Endothelial cell of umbilical vein (primary cell): ENCODE measurements at regions not wholly inside any gene's neighbourhood (a gene's known extent, or its start where the extent isn't known, plus 50 kb on each side); places are given as distances from the start of the nearest gene placed in this dataset.

Experiments
- BruUV-seq: library from RNA; stranded (reverse); fragments of 400-500 nt; replicated peaks from 2 replicates; lab custom pipeline; 2021; lab: Mats Ljungman, UMichigan
- CTCF ChIA-PET: fragments of 300-600, 350-600 bp; sonication (Branson Sonifier 250); formaldehyde crosslinking; loops from one replicate; lab custom pipeline; 2021; ENCODE audit warnings: antibody characterized with exemption, inconsistent platforms; lab: Charles Lee
- POLR2A ChIA-PET: fragments of 300-600, 350-600 bp; sonication (Branson Sonifier 250); formaldehyde crosslinking; loops from one replicate; lab custom pipeline; 2021; ENCODE audit warnings: antibody characterized with exemption, inconsistent platforms; lab: Charles Lee
- DNase-seq: peaks from one replicate; pipeline ENCODE4 v3.0.0-alpha.2; 2011; ENCODE audit warnings: low read depth, low spot score
- FAIRE-seq: peaks from 2 replicates; lab custom pipeline; 2011; peaks lifted over from hg19 to GRCh38; lab: Jason Lieb, UNC
- H2AFZ ChIP-seq: 2 replicates; pipeline ENCODE4 v1.6.0; 2012; ENCODE audit warnings: low read depth, low read length, control low read depth, inconsistent platforms
- H3K27ac ChIP-seq: 2 replicates; pipeline ENCODE4 v1.5.1; 2011; ENCODE audit warnings: low read depth, mild to moderate bottlenecking, control low read depth, low read length, moderate library complexity; ENCODE audit not compliant: insufficient read depth
- H3K27me3 ChIP-seq, 2 experiments: 2 replicates each; pipeline versions ENCODE4 v1.6.0 to v1.6.1; 2011; ENCODE audit warnings: low read length in 2 of 2, mixed read lengths in 1 of 2; ENCODE audit not compliant: control insufficient read depth in 2 of 2, insufficient read depth in 2 of 2
- H3K36me3 ChIP-seq, 2 experiments: 2 replicates in 1 of 2; 3 replicates in 1 of 2; pipeline ENCODE4 v1.5.1; 2011; ENCODE audit warnings: low read length in 2 of 2, mild to moderate bottlenecking in 1 of 2, moderate library complexity in 1 of 2; ENCODE audit not compliant: control insufficient read depth in 2 of 2, insufficient read depth in 2 of 2; ENCODE audit errors: extremely low read depth in 1 of 2
- H3K4me1 ChIP-seq: 3 replicates; pipeline ENCODE4 v1.5.1; 2011; ENCODE audit warnings: mild to moderate bottlenecking, low read length; ENCODE audit not compliant: control insufficient read depth, insufficient read depth; ENCODE audit errors: extremely low read depth
- H3K4me2 ChIP-seq: 2 replicates; pipeline ENCODE4 v1.6.1; 2011; ENCODE audit warnings: low read length, control low read depth, mixed read lengths; ENCODE audit not compliant: insufficient read depth
- H3K4me3 ChIP-seq, 3 experiments: fragments of 200-600 bp in 1 of 3; sonication (generic), shearing (Covaris generic) in 1 of 3; replicated peaks in 1 of 3; 2 replicates each; pipeline ENCODE4 v1.5.1; 2011 to 2016; ENCODE audit warnings: control low read depth in 3 of 3, low read length in 3 of 3, mild to moderate bottlenecking in 2 of 3, inconsistent platforms in 1 of 3, low read depth in 1 of 3, moderate library complexity in 1 of 3; ENCODE audit not compliant: insufficient read depth in 1 of 3
- H3K79me2 ChIP-seq: 2 replicates; pipeline ENCODE4 v1.6.0; 2012; ENCODE audit warnings: low read length, inconsistent platforms; ENCODE audit not compliant: control insufficient read depth, insufficient read depth
- H3K9ac ChIP-seq: replicated peaks from 2 replicates; pipeline ENCODE3; 2011; ENCODE audit warnings: low read length, control low read depth; ENCODE audit not compliant: insufficient read depth; ENCODE audit errors: extremely low read depth
- H3K9me1 ChIP-seq: replicated peaks from 3 replicates; pipeline ENCODE4 v1.6.0; 2011; ENCODE audit warnings: mild to moderate bottlenecking, low read length; ENCODE audit not compliant: control insufficient read depth, insufficient read depth; ENCODE audit errors: extremely low read depth
- H3K9me3 ChIP-seq: replicated peaks from 2 replicates; pipeline ENCODE4 v1.5.1; 2012; ENCODE audit warnings: low read length, inconsistent platforms; ENCODE audit not compliant: control insufficient read depth, insufficient read depth
- H4K20me1 ChIP-seq: replicated peaks from 2 replicates; pipeline ENCODE3; 2011; ENCODE audit warnings: mild to moderate bottlenecking, low read length; ENCODE audit not compliant: control insufficient read depth, insufficient read depth; ENCODE audit errors: extremely low read depth
- CTCF ChIP-seq, 2 donors: IDR thresholded peaks; 1 replicate in 1 of 2; 2 replicates in 1 of 2; pipeline ENCODE4 v1.5.1; 2011; ENCODE audit warnings: low read length in 2 of 2, mild to moderate bottlenecking in 2 of 2, moderate library complexity in 2 of 2, control low read depth in 1 of 2, inconsistent platforms in 1 of 2, low read depth in 1 of 2; ENCODE audit not compliant: insufficient read depth in 1 of 2; ENCODE audit errors: extremely low read depth in 1 of 2
- EZH2 ChIP-seq: IDR thresholded peaks from 2 replicates; pipeline ENCODE4 v1.6.1; 2012; ENCODE audit warnings: borderline replicate concordance, low read depth, mild to moderate bottlenecking, moderate library complexity, low read length, inconsistent platforms; ENCODE audit not compliant: severe bottlenecking
- FOS ChIP-seq: IDR thresholded peaks from 2 replicates; pipeline ENCODE4 v1.6.1; 2011; ENCODE audit warnings: mild to moderate bottlenecking, low read length, moderate library complexity, borderline replicate concordance; ENCODE audit not compliant: insufficient read depth
- GATA2 ChIP-seq: IDR thresholded peaks from 2 replicates; pipeline ENCODE4 v1.7.0; 2011; ENCODE audit warnings: low read depth, mild to moderate bottlenecking, moderate library complexity, mixed read lengths, low read length; ENCODE audit not compliant: insufficient read length, insufficient read depth
- JUN ChIP-seq: IDR thresholded peaks from 2 replicates; pipeline ENCODE4 v1.6.1; 2011; ENCODE audit warnings: borderline replicate concordance, low read depth; ENCODE audit not compliant: insufficient read length, insufficient read depth
- MAX ChIP-seq: IDR thresholded peaks from 2 replicates; pipeline ENCODE4 v1.6.1; 2011; ENCODE audit not compliant: insufficient read depth, insufficient read length
- MYC ChIP-seq: IDR thresholded peaks from one replicate; pipeline ENCODE4 v1.6.1; 2011; ENCODE audit warnings: mild to moderate bottlenecking, low read depth, low read length
- POLR2A ChIP-seq: IDR thresholded peaks from 2 replicates; pipeline ENCODE4 v1.6.1; 2012; ENCODE audit warnings: low read depth, mild to moderate bottlenecking, control low read depth, low read length
- POLR2AphosphoS5 ChIP-seq: IDR thresholded peaks from 2 replicates; pipeline ENCODE4 v1.6.1; 2012; ENCODE audit warnings: low read depth, mild to moderate bottlenecking, control low read depth, low read length, moderate library complexity; ENCODE audit not compliant: insufficient read depth
- dilution Hi-C: fragments of 300-500 bp; cut with MboI; formaldehyde crosslinking; loops from one replicate; pipeline ENCODE4 v1.15.0; 2019; ENCODE audit warnings: low sequenced_read_pairs; ENCODE audit not compliant: extremely low pct_ligation_motif_present
- intact Hi-C: fragments of 100-400 bp; cut with micrococcal nuclease; formaldehyde crosslinking; loops from one replicate; pipeline ENCODE4 v1.10.0; 2022

DNA sequence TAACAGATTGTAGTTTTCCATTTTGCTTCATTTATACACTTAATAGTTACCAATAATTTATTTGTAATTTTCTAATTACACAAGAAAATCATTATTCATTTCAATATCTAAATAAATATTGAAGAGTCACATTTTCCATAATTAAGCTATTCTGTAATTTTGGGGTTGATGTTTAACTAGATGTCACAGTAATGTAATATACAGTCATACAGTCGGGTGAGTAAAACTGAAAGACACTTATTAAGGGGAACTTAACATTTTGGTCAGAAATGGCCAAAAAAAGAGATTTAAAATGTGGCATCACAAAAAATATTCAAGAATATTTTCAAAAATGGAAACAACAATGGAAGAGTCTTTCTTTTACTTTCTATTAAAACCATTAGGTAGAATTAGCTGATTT, 1080.3 kb downstream of the ARAP2 start:
- POLR2A ChIA-PET = no interaction called here

More for the DNA sequence above, 1080.3 kb downstream of the ARAP2 start:
- Histone ChIP-seq H2AFZ (no peak overlapping the region), H3K79me2 (no peaks in the 10 kb centered on the region), H4K20me1 (no peaks in the 10 kb centered on the region), H3K9me3 (no peaks in the 10 kb centered on the region), H3K36me3 (no peaks in the 10 kb centered on the region), H3K4me2 (no peak overlapping the region), H3K27me3 (no peaks in the 10 kb centered on the region), H3K9me1 (no peaks in the 10 kb centered on the region), H3K4me1 (no peaks in the 10 kb centered on the region), H3K27ac (no peak overlapping the region), H3K9ac (no peak overlapping the region), H3K4me3 (no peak overlapping the region)
- CTCF ChIA-PET = no interaction called here
- intact Hi-C loops (no loop called here), dilution Hi-C loops (no loop called here)
- DNase-seq (no peak), FAIRE-seq (no peak)
- TF ChIP-seq FOS (no peak), MAX (no peak), JUN (no peak), POLR2AphosphoS5 (no peak), EZH2 (no peak), MYC (no peak), GATA2 (no peak), CTCF (IDR thresholded peaks at IDR 0.05; ENCODE audit: extremely low read depth in 1 of 2, insufficient read depth in 1 of 2, low read depth in 1 of 2, low read length in 2 of 2) (no peak), POLR2A (no peak)
- BruUV-seq = no TSS peak
